ENCODE measurements at regions not wholly inside any gene's neighbourhood (a gene's known extent, or its start where the extent isn't known, plus 50 kb on each side); places are given as distances from the start of the nearest gene placed in this dataset.

GRCh38 chr2:147792966-147793617 is 51.7 kb upstream of the ACVR2A start:
- DNase-seq = no peak

DNA sequence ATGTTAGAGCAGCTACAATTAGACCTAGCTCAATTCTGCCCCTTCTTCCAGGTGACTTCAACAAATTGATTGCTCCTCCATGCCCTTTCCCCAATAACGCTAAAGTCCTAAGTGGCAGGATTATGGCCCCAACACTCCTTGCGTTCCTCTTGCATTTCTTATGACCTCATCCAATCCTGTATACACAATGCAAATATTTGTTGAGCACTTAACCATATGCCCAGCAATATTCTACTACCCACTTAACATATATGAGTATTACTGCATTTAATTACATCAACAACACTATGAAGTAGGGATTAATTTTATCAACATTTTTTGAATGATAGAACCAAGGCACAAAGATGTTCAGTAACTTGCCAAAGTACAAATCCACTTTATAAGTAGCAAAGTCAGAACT is 54.2 kb upstream of the ACVR2A start:
- DNase-seq = no peak

GRCh38 chr2:147789720-147790119 is 55.1 kb upstream of the ACVR2A start:
- DNase-seq = peak in 2 of 3 donors; percentile 18 to 19

DNA sequence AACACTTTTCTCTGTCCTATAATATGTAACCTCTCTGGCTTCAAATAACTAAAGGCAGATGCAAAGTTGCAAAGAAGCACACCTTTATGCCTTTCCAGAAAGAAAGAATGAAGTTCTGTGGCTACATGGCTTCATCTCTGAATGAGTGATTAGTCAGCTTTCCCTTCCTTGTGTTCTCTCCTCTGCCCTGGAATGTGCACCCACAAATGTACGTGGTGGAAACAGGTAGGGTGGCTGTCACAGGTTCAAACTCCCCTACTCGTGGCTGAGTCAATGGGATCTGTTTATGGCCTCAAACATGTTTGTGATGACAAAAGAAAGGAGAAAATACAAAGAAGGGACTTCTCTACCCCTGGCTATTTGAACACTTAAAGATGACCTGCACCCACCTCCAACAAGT is 55.5 kb upstream of the ACVR2A start:
- no peak for DNase-seq

GRCh38 chr2:147782141-147782930 is 62.5 kb upstream of the ACVR2A start:
- peak; percentile 14 to 46 (median 43) for DNase-seq

DNA sequence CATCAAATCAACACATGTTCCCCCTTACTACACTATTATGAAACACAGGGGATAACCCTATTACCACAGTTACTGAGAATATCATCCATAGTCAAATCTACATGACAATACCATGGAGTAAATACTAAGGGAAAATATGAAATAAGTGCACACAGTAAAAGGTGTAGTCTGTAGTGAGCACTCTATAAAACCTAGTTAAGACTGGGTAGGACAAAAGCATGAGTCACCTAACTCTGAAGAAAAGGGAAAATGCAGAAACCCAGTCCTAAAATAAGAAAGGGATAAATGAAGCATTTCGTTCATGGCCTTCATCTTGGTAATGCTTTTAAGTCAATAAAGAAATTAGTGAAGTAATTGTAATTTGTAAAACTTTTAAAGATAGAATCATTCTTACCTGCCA is 65.4 kb upstream of the ACVR2A start:
- no peak for DNase-seq

DNA sequence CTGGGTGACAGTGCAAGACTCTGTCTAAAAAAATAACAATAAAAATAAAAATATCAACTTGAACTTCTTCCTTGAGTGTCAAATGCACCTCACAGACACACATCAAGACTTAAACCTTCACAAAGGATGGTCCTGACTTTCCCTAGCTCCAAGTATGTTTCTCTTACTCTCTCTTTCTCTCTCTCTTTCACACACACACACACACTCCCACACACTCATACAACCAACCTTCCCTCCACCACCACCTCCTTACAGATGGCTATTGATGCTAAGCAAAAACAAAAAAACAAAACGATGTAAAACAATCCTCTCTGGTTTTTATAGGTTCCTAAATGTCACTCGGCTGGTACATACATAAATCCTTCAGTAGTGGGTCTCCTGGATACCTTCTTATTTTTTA is 67.4 kb upstream of the ACVR2A start:
- DNase-seq = no peak

DNA sequence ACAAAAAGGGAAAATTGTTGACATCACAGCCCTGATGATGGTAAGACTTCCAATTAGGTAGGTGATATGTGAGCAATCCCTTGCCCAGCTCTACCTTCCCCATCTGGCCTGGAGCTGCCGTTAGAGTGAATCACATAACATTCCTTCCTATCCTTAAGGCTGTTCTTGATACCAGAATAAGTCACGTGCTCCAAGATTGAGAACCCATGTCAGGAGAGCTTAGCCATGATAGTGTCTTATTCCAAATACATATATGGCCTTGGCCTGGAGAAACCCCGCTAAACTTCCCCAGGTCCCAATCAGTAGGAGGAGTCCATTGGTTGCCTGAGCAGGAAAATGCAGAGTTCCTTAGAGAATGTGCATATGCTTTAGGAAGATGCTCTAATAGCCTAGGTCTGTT is 70.0 kb upstream of the ACVR2A start:
- DNase-seq = no peak

DNA sequence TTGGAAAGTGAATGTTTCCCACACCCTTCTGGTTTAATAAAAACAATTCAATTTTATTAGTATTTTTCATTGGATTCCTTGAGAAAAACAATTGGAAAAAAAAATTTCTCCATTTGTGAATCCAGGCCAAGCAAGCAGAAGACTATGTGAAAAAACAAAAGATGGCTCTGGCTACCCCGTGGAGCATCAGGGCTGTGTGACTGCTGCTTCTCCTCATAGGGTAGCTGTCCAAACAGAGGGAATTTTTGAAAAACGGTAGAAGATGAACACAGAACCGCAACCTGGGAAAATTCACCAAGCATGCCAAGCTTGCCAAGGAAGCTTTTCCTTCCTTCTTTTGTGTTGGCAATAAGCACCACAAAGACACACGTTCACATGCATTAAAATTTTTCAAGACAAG is 71.3 kb upstream of the ACVR2A start:
- no peak for DNase-seq

- DNase-seq = no peak
Measured at GRCh38 chr2:147772781-147773180, 72.0 kb upstream of the ACVR2A start.

DNA sequence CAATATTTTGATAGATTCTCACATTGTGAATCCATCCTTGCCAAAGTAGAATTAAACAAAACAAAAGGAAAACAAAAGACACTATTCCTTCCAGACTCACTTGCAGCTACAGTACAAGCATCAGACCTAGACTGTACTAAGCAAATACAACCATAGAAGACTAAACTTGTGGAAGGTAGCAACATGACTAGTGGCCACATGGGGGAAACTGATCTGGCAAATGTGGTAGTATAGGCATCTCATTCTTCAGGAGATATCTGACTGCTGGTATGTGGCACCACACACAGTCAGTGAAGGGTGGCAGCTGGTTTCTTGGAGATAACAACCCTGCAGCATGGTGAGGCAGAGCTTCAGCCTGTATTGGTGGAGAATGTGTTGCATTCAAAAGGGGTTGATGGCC is 81.0 kb upstream of the ACVR2A start:
- DNase-seq = no peak

DNA sequence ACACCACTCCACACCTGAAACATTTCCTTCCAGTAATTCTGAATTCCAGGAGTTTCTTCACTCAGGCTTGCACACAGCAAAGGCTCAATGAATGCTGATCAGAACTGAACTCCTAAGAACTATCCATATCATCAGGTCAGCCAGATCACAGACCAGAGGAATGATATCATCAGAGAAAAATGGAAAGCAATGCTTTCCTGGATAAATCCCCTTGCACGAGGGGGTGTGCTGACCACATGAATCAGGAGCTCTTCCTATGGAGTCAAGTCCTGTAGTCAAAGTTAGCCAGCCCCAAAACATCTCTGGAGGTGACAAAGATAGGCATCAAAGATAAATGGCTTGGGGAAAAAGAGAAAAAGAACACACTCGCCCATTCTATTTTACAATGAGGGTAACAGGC is 83.8 kb upstream of the ACVR2A start:
- DNase-seq = peak in 1 of 3 donors; percentile 9

- DNase-seq = no peak
Measured at GRCh38 chr2:147759536-147759935, 85.3 kb upstream of the ACVR2A start.

DNA sequence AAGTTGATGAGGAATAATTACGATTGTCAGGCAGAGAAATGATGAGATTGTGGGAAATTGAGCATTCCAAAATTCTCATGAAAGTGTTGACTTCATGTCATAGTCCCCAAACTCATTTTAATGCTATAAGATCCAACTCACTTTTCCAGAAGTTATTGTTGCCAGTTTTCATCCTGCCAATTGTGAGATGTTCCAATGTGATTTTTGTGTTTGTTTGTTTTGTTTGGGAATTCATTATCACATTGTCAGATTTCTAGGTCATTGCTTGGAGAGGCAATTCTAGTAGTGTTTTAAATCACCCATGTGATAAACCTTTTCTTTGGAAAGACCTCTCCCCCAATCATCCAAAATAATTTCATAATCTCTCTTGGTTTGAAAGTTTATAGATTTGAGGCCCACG is 86.0 kb upstream of the ACVR2A start:
- DNase-seq = peak in 1 of 3 donors; percentile 2

DNA sequence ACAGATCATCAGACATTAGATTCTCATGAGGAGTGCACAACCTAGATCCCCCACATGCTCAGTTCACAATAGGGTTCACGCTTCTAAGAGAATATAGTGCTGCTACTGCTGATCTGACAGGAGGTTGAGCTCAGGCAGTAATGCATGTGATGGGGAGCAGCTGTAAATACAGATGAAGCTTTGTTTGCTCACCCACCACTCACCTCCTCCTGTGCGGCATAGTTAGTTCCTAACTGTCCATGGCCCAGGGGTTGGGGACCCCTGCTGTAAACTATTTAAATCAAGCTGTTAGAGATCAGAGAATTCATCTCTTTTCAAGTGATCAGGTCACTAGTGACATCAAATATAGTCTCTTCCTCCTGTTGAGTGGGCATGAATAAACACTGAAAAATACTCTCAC is 88.8 kb upstream of the ACVR2A start:
- no peak for DNase-seq

GRCh38 chr2:147740211-147740927 is 104.5 kb upstream of the ACVR2A start:
- peak; percentile 3 to 29 (median 10) for DNase-seq

GRCh38 chr2:147739508-147739907 is 105.3 kb upstream of the ACVR2A start:
- peak in 1 of 3 donors; percentile 16 for DNase-seq

- no peak for DNase-seq
Measured at GRCh38 chr2:147718831-147719230, 126.0 kb upstream of the ACVR2A start.

DNA sequence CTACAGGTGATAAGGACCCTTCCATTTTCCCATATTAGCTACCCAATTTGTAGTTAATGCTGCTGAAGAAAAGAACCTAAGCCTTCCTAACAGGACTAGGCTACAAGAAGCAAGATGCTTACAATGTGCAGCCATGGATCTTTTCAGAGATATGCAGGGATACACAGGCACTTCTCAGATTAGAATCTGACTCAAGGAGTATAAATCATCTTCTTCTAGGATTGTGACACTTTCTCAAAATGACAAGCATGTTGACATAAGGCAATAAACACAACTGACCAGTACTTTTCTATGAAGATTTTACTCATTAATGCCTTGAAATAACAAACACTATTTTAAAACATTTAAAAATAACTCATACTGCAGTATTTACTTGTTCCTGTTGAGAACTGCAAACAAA is 127.9 kb upstream of the ACVR2A start:
- DNase-seq = peak in 1 of 3 donors; percentile 9

GRCh38 chr2:147715807-147716206 is 129.0 kb upstream of the ACVR2A start:
- DNase-seq = no peak

DNA sequence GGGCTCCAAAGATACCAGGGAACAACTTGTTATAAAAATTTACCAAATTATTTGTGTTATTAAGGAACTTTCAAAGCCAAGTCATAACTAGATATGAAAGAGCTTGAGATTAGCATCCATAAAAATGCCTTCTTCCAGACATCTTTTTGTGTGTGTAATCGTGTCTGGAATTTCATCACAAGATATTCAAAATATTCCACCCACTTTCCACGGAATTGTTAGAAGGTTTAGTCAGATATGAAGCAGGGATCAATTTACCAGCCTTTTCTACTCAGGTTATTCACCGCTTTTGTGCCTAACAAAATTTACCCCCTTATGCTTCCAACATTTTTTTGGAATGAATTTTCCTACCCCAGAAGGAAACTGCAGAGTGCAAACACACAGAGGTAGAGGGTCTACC is 130.2 kb upstream of the ACVR2A start:
- no peak for DNase-seq

DNA sequence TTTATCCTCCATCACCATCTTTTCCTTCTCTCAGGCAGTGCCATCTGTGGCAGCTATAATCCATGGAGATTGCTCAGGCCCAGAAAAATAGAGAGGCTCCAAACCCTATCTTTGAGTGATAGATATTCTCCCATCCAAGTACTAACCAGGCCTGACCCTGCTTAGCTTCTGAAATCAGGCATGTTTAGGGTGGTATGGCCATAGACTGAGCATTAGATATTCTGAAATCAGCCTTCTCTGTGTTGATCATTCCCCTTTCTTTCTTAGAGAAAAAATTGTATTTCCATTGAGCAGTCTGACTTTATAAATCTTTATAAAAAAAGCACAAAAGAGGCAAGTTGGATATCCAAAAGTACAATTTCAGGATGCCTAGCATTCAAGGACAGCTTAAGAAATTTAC is 131.5 kb upstream of the ACVR2A start:
- no peak for DNase-seq

DNA sequence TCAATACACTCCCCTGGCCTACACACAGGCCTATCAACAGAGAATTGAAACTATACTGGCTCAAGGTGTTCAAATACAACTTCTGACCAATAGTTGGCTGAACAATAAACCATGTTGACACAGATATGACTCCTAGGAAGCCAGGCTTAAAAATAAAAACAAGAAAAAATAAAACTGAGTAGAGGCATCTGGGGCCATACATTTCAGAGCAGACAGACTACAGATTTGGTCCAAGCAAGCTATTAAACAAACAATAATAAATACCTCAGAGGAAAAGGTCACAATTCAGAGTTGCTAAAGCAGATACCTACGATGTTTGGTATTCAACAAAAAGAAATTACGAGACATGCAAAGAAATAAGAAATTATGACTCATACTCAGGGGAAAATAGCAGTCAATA is 132.8 kb upstream of the ACVR2A start:
- no peak for DNase-seq

- no peak for DNase-seq
Measured at GRCh38 chr2:147711031-147711430, 133.8 kb upstream of the ACVR2A start.

All from suppressor macrophage treated with lipopolysaccharide for 1 hour (primary cell).